Heart right ventricle (tissue), 16 donors: ENCODE measurements at regions not wholly inside any gene's neighbourhood (a gene's known extent, or its start where the extent isn't known, plus 50 kb on each side); places are given as distances from the start of the nearest gene placed in this dataset.

ENCODE experiments used
- ATAC-seq, 8 donors: fragments of 200-7000 bp; cut with Tn5 transposase; one replicate each; pipeline ENCODE4 v1.9.1; 2020; ENCODE audit warnings: mild to moderate bottlenecking in 8 of 8, moderate library complexity in 8 of 8, moderate number of reproducible peaks in 1 of 8
- DNase-seq, 2 donors: peaks; one replicate each; pipeline ENCODE4 v3.0.0-alpha.2; 2020
- H3K27ac ChIP-seq, 10 donors: fragments of 200-600 bp; sonication (generic) in 2 of 10; one replicate each; pipeline versions ENCODE4 v1.5.0 to v1.8.0; 2020 to 2022; ENCODE audit warnings: mild to moderate bottlenecking in 3 of 10
- H3K27me3 ChIP-seq, 7 donors: fragments of 200-600 bp; one replicate each; pipeline ENCODE4 v1.8.0; 2021 to 2022; ENCODE audit warnings: mild to moderate bottlenecking in 2 of 7
- H3K36me3 ChIP-seq, 9 donors: fragments of 200-600 bp; sonication (generic) in 1 of 9; one replicate each; pipeline versions ENCODE4 v1.5.0 to v1.8.0; 2020 to 2022; ENCODE audit warnings: mild to moderate bottlenecking in 2 of 9
- H3K4me1 ChIP-seq, 9 donors: fragments of 200-600 bp; sonication (generic) in 1 of 9; one replicate each; pipeline versions ENCODE4 v1.5.0 to v1.8.0; 2020 to 2022; ENCODE audit warnings: mild to moderate bottlenecking in 4 of 9
- H3K4me3 ChIP-seq, 10 donors: fragments of 200-600 bp; sonication (generic) in 2 of 10; one replicate each; pipeline versions ENCODE4 v1.5.0 to v1.8.0; 2020 to 2022; ENCODE audit warnings: mild to moderate bottlenecking in 7 of 10, moderate library complexity in 2 of 10
- H3K9me3 ChIP-seq, 11 donors: fragments of 200-600 bp in 10 of 11; sonication (generic) in 2 of 11; one replicate each; pipeline versions ENCODE4 v1.5.0 to v1.8.0; 2013 to 2022; ENCODE audit warnings: mild to moderate bottlenecking in 2 of 11, control low read depth in 1 of 11, moderate library complexity in 1 of 11
- CTCF ChIP-seq, 9 donors: fragments of 200-600 bp; sonication (generic) in 2 of 9; IDR thresholded peaks; one replicate each; pipeline versions ENCODE4 v1.5.0 to v1.8.0; 2021 to 2022; ENCODE audit warnings: antibody characterized with exemption in 9 of 9, mild to moderate bottlenecking in 5 of 9, moderate library complexity in 1 of 9
- WGBS, 2 donors: extraction: QIAGEN DNeasy Blood & Tissue Kit; methylation state at CpG; one replicate each; pipeline ENCODE4 v1.1.7; 2013; ENCODE audit warnings: inconsistent platforms in 1 of 2; 5-methylcytosine and 5-hydroxymethylcytosine counted together
- intact Hi-C, 10 donors: fragments of 100-400 bp; cut with DNase I; formaldehyde crosslinking; loops; one replicate each; pipeline versions ENCODE4 v1.11.1 to v1.14.2; 2022
- donor health status: Arrhythmogenic right ventricular cardiomyopathy.
- donor health status: ischemic (EF 13 %, LVEDD 7.1; RV severe dilation, severe dysfunction).
- donor health status: healthy with polysubstance abuse.
- donor health status: DM: no; HTN: yes; CAD: no.
- donor health status: DM: no; HTN: no; CAD: no.
- donor health status: ischemic (EF 25% LVEDD 6.9; RV normal size, moderate dysfunction).
- donor health status: ischemic (EF 25% LVEDD 5.7; RV mildly dilated, moderate dysfunction).
- donor health status: healthy.
- donor health status: DM: yes; HTN: yes; CAD: no.
- donor health status: Ischemic cardiomyopathy.
- donor health status: ischemic (EF 35%, LVEDD 5.7; RV mildly dilated, moderate dysfunction).
- donor health status: nonischemic (EF 11% LVEDD 7.7; RV severe dilation, severe dysfunction).
- donor health status: DM: yes; HTN: yes; CAD: no.
- donor health status: PGD.
- donor health status: ischemic (EF 29% LVEDD 5.4; RV normal size, mild dysfunction).
- donor health status: nonischemic (EF 23%, LVEDD 6.1; RV moderate dilation, normal function).

DNA sequence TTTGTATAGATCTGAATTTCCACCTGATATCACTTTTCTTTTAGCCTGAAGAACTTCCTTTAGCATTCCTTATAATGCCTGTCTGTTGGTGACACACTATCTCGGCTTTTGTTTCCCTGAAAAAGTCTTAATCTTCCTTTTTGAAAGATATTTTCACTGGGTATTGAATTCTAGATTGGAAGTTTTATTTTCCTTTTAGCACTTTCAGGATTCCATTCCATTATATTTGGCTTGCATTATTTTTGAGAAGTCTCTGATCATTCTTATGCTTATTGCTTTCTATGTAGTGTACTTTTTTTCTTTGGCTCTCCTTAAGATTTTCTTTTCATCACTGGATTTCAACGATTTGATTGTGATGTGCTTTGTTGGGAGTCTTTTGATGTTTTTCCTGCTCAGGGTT, 510.7 kb downstream of the RWDD3 start:
- DNase-seq (no peak), ATAC-seq (no peak)
- TF ChIP-seq CTCF (IDR thresholded peaks at IDR 0.05), result no peak
- H3K9me3 ChIP-seq, result peaks cover 0 to 28% (median 4%) of the 10 kb centered on the region in 11 donors
- no peaks in the 10 kb centered on the region for H3K36me3 ChIP-seq
- intact Hi-C loops, result no loop called here
- H3K27ac ChIP-seq, result no peak overlapping the region
- H3K4me1 ChIP-seq, result no peaks in the 10 kb centered on the region
- 66 to 77% methylated on average over 2 of the region's 2 CpGs for WGBS, 2 donors
- no peaks in the 10 kb centered on the region for H3K27me3 ChIP-seq
- H3K4me3 ChIP-seq, result no peak overlapping the region

- H3K36me3 ChIP-seq, result no peaks in the 10 kb centered on the region
- H3K9me3 ChIP-seq, result peaks cover 0 to 57% (median 26%) of the 10 kb centered on the region in 11 donors
- WGBS, 2 donors, result 94% methylated on average over 25 to 26 of the region's 26 CpGs
- intact Hi-C loops, result no loop called here
- no peaks in the 10 kb centered on the region for H3K27me3 ChIP-seq
- ATAC-seq, result peak in 1 of 8 donors; percentile 26
- H3K4me1 ChIP-seq, result no peaks in the 10 kb centered on the region
- TF ChIP-seq CTCF (IDR thresholded peaks at IDR 0.05), result no peak
- DNase-seq, result no peak
- no peak overlapping the region for H3K27ac ChIP-seq
- no peak overlapping the region for H3K4me3 ChIP-seq
These were observed 518.7 kb downstream of the RWDD3 start for GRCh38 chr1:95752515-95753381.

GRCh38 chr1:95753382-95754016, 519.5 kb downstream of the RWDD3 start:
- Histone ChIP-seq H3K27ac (no peak overlapping the region), H3K4me1 (no peaks in the 10 kb centered on the region), H3K27me3 (no peaks in the 10 kb centered on the region), H3K4me3 (no peak overlapping the region), H3K36me3 (no peaks in the 10 kb centered on the region), H3K9me3 (peaks cover 0 to 63% (median 25%) of the 10 kb centered on the region in 11 donors)
- intact Hi-C loops, result no loop called here
- DNase-seq (no peak), ATAC-seq (peak in 1 of 8 donors; percentile 22)
- 91 to 93% methylated on average over 12 of the region's 12 CpGs for WGBS, 2 donors
- no peak for TF ChIP-seq CTCF (IDR thresholded peaks at IDR 0.05)

DNA sequence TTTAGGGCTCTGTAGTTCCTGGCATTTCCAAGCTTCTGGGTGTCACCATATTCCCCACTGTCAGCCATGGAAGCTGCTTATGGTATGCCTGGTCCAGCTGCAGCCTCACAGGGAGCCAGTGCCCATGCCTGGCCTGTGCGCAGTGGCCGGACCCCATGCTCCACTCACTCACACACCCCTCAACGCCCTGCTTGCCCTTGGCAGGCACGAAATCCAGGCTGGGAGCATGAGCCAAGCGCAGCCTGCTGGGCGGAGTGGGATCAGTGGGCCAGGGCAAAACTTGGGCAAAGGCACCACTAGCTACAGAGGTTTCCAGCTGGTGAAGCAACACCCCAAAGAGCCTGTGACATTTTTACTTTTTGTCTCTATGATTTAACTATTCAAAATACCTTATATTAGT, 520.4 kb downstream of the RWDD3 start:
- Histone ChIP-seq H3K27me3 (no peaks in the 10 kb centered on the region), H3K36me3 (no peaks in the 10 kb centered on the region), H3K4me1 (no peaks in the 10 kb centered on the region), H3K4me3 (no peak overlapping the region), H3K9me3 (peaks cover 0 to 72% (median 25%) of the 10 kb centered on the region in 11 donors), H3K27ac (no peak overlapping the region)
- 87 to 89% methylated on average over 6 of the region's 6 CpGs for WGBS, 2 donors
- ATAC-seq (peak in 1 of 8 donors; percentile 23), DNase-seq (no peak)
- intact Hi-C loops, result no loop called here
- no peak for TF ChIP-seq CTCF (IDR thresholded peaks at IDR 0.05)
